Stomach (tissue), 8 donors: ENCODE measurements at regions not wholly inside any gene's neighbourhood (a gene's known extent, or its start where the extent isn't known, plus 50 kb on each side); places are given as distances from the start of the nearest gene placed in this dataset.

ENCODE experiments used
- DNase-seq, 2 donors: peaks; one replicate each; pipeline versions ENCODE4 v3.0.0 to v3.0.0-alpha.2; 2013 to 2019
- H3K27ac ChIP-seq, 5 donors: fragments of 200-600 bp in 4 of 5; sonication (generic) in 4 of 5; one replicate each; pipeline ENCODE4 v1.5.1; 2013 to 2019; ENCODE audit warnings: mild to moderate bottlenecking in 1 of 5, moderate library complexity in 1 of 5
- H3K27me3 ChIP-seq, 3 donors: fragments of 200-600 bp; sonication (generic); one replicate each; pipeline ENCODE4 v1.5.1; 2017 to 2019; ENCODE audit warnings: mixed run types in 1 of 3
- H3K36me3 ChIP-seq, 4 donors: fragments of 200-600 bp; sonication (generic); 1 replicate in 3 of 4; 2 replicates in 1 of 4; pipeline ENCODE4 v1.5.1; 2016 to 2019
- H3K4me1 ChIP-seq, 4 donors: fragments of 200-600 bp; sonication (generic); one replicate each; pipeline ENCODE4 v1.5.1; 2016 to 2019
- H3K4me3 ChIP-seq, 4 donors: fragments of 200-600 bp; sonication (generic) in 3 of 4; one replicate each; pipeline ENCODE4 v1.5.1; 2016 to 2019; ENCODE audit warnings: mild to moderate bottlenecking in 1 of 4
- H3K9me3 ChIP-seq, 4 donors: fragments of 200-600 bp; sonication (generic); one replicate each; pipeline ENCODE4 v1.5.1; 2016 to 2019
- CTCF ChIP-seq, 7 experiments: fragments of 450-650 bp in 4 of 7; fragments of 200-600 bp in 3 of 7; sonication (generic) in 3 of 7; IDR thresholded peaks; one replicate each; pipeline ENCODE4 v1.5.1; 2016 to 2019; ENCODE audit warnings: antibody characterized with exemption in 7 of 7, control low read depth in 2 of 7, mild to moderate bottlenecking in 1 of 7
- EP300 ChIP-seq: sonication (generic); formaldehyde crosslinking; IDR thresholded peaks from one replicate; pipeline ENCODE4 v1.6.1; 2017; ENCODE audit warnings: antibody characterized with exemption
- POLR2A ChIP-seq, 4 donors: fragments of 450-650 bp; IDR thresholded peaks; one replicate each; pipeline ENCODE4 v1.6.1; 2016; ENCODE audit warnings: antibody characterized with exemption in 4 of 4, control low read depth in 2 of 4, mild to moderate bottlenecking in 1 of 4, moderate library complexity in 1 of 4
- POLR2AphosphoS5 ChIP-seq, 3 donors: sonication (generic); formaldehyde crosslinking; IDR thresholded peaks; one replicate each; pipeline ENCODE4 v1.6.1; 2016; ENCODE audit warnings: antibody characterized with exemption in 3 of 3
- WGBS, 5 donors: extraction: QIAGEN DNeasy Blood & Tissue Kit in 3 of 5; methylation state at CpG; one replicate each; pipeline versions ENCODE4 v1.1.5 to v1.1.7; 2013 to 2018; 5-methylcytosine and 5-hydroxymethylcytosine counted together
- intact Hi-C: fragments of 100-400 bp; cut with DNase I; formaldehyde crosslinking; loops from one replicate; pipeline ENCODE4 v1.15.1; 2023; ENCODE audit warnings: low total_unique reads
- donor health status: healthy with polysubstance abuse.
- donor health status: Bipolar disorder and iron deficiency.
- donor health status: healthy.

GRCh38 chr11:80156062-80156461, 715.2 kb upstream of the TENM4 start:
- no peak overlapping the region for H3K4me3 ChIP-seq
- no peak for DNase-seq
- no peaks in the 10 kb centered on the region for H3K9me3 ChIP-seq
- WGBS, 5 donors = 80 to 86% (median 83%) methylated on average over 1 of the region's 1 CpG
- TF ChIP-seq POLR2AphosphoS5 (IDR thresholded peaks at IDR 0.05) (no peak), CTCF (IDR thresholded peaks at IDR 0.05) (no peak), POLR2A (IDR thresholded peaks at IDR 0.05) (no peak)
- no peak overlapping the region for H3K27ac ChIP-seq
- H3K4me1 ChIP-seq = no peaks in the 10 kb centered on the region
- intact Hi-C loops = no loop called here
- no peaks in the 10 kb centered on the region for H3K36me3 ChIP-seq
- H3K27me3 ChIP-seq = no peaks in the 10 kb centered on the region

- Histone ChIP-seq H3K27me3 (no peaks in the 10 kb centered on the region), H3K4me3 (no peak overlapping the region), H3K36me3 (no peaks in the 10 kb centered on the region), H3K27ac (no peak overlapping the region), H3K9me3 (no peaks in the 10 kb centered on the region), H3K4me1 (no peaks in the 10 kb centered on the region)
- WGBS, 5 donors = 15 to 28% (median 19%) methylated on average over 4 of the region's 4 CpGs
- peak in 1 of 2 donors; percentile 34 for DNase-seq
- TF ChIP-seq CTCF (IDR thresholded peaks at IDR 0.05) = peak in 3 of 7 experiments; percentile 34 to 42 (median 37)
- TF ChIP-seq POLR2A (IDR thresholded peaks at IDR 0.05) = no peak
- TF ChIP-seq EP300 = no peak
- intact Hi-C loops = no loop called here
Observed at GRCh38 chr11:80155412-80156017, 714.7 kb upstream of the TENM4 start.

GRCh38 chr11:80146232-80146631, 705.4 kb upstream of the TENM4 start:
- TF ChIP-seq EP300 = no peak
- TF ChIP-seq CTCF (IDR thresholded peaks at IDR 0.05) = no peak
- no peak for TF ChIP-seq POLR2A (IDR thresholded peaks at IDR 0.05)
- no peak for TF ChIP-seq POLR2AphosphoS5 (IDR thresholded peaks at IDR 0.05)
- Histone ChIP-seq H3K27me3 (no peaks in the 10 kb centered on the region), H3K9me3 (no peaks in the 10 kb centered on the region), H3K4me3 (no peak overlapping the region), H3K36me3 (no peaks in the 10 kb centered on the region), H3K4me1 (no peaks in the 10 kb centered on the region), H3K27ac (no peak overlapping the region)
- 81 to 86% (median 83%) methylated on average over 6 of the region's 6 CpGs for WGBS, 5 donors
- DNase-seq = no peak
- intact Hi-C loops = no loop called here

- Histone ChIP-seq H3K4me3 (no peak overlapping the region), H3K9me3 (no peaks in the 10 kb centered on the region), H3K27ac (no peak overlapping the region), H3K4me1 (no peaks in the 10 kb centered on the region), H3K27me3 (no peaks in the 10 kb centered on the region), H3K36me3 (no peaks in the 10 kb centered on the region)
- no peak for TF ChIP-seq POLR2A (IDR thresholded peaks at IDR 0.05)
- no peak for TF ChIP-seq POLR2AphosphoS5 (IDR thresholded peaks at IDR 0.05)
- TF ChIP-seq EP300 = no peak
- no peak for TF ChIP-seq CTCF (IDR thresholded peaks at IDR 0.05)
- no peak for DNase-seq
- intact Hi-C loops = no loop called here
- 65 to 80% (median 72%) methylated on average over 2 of the region's 2 CpGs for WGBS, 5 donors
Observed at GRCh38 chr11:80144897-80145594, 704.2 kb upstream of the TENM4 start.
